ENCODE measurements at regions not wholly inside any gene's neighbourhood (a gene's known extent, or its start where the extent isn't known, plus 50 kb on each side); places are given as distances from the start of the nearest gene placed in this dataset.

- TF ChIP-seq, protein P1, sequence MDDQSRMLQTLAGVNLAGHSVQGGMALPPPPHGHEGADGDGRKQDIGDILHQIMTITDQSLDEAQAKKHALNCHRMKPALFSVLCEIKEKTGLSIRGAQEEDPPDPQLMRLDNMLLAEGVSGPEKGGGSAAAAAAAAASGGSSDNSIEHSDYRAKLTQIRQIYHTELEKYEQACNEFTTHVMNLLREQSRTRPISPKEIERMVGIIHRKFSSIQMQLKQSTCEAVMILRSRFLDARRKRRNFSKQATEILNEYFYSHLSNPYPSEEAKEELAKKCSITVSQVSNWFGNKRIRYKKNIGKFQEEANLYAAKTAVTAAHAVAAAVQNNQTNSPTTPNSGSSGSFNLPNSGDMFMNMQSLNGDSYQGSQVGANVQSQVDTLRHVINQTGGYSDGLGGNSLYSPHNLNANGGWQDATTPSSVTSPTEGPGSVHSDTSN (IDR thresholded peaks at IDR 0.05): no peak
- TF ChIP-seq CHD2 (IDR thresholded peaks at IDR 0.05; ENCODE audit: low read length, partially characterized antibody) (no peak), CTCF (IDR thresholded peaks at IDR 0.05) (no peak), GABPA (IDR thresholded peaks at IDR 0.05; ENCODE audit: low read depth) (no peak), POLR2AphosphoS5 (IDR thresholded peaks at IDR 0.05; ENCODE audit: low read depth, low read length) (no peak), TAF1 (IDR thresholded peaks at IDR 0.05; ENCODE audit: borderline replicate concordance, low read depth, low read length) (no peak), JUND (IDR thresholded peaks at IDR 0.05) (no peak), REST (IDR thresholded peaks at IDR 0.05; ENCODE audit: low read depth, low read length) (no peak), RFX5 (IDR thresholded peaks at IDR 0.05; ENCODE audit: low read length) (no peak), RXRA (IDR thresholded peaks at IDR 0.05; ENCODE audit: borderline replicate concordance, low read depth) (no peak), EZH2phosphoT487 (IDR thresholded peaks at IDR 0.05; ENCODE audit: borderline replicate concordance, low read depth) (no peak), TEAD4 (IDR thresholded peaks at IDR 0.05; ENCODE audit: borderline replicate concordance, insufficient read depth) (no peak), SMC3 (IDR thresholded peaks at IDR 0.05; ENCODE audit: low read depth, low read length) (no peak)
Observed at GRCh38 chr5:68898951-68899471, 194.8 kb upstream of the SLC30A5 start.
